ENCODE measurements at regions not wholly inside any gene's neighbourhood (a gene's known extent, or its start where the extent isn't known, plus 50 kb on each side); places are given as distances from the start of the nearest gene placed in this dataset.

GRCh38 chr13:103694033-103694432 is 627.8 kb upstream of the SLC10A2 start:
- no peak for DNase-seq (ENCODE audit: low read depth)
- no peak for TF ChIP-seq CTCF (IDR thresholded peaks at IDR 0.05; ENCODE audit: control insufficient read depth, extremely low read depth, insufficient read depth)
- no peak overlapping the region for H3K4me3 ChIP-seq (ENCODE audit: low read depth, low read length)

- H3K4me3 ChIP-seq (ENCODE audit: low read depth, low read length): no peak overlapping the region
- TF ChIP-seq CTCF (IDR thresholded peaks at IDR 0.05; ENCODE audit: control insufficient read depth, extremely low read depth, insufficient read depth): no peak
- no peak for DNase-seq (ENCODE audit: low read depth)
Observed at GRCh38 chr13:103692442-103692841, 626.2 kb upstream of the SLC10A2 start.

- no peak for DNase-seq (ENCODE audit: low read depth)
- no peak for TF ChIP-seq CTCF (IDR thresholded peaks at IDR 0.05; ENCODE audit: control insufficient read depth, extremely low read depth, insufficient read depth)
- no peak overlapping the region for H3K4me3 ChIP-seq (ENCODE audit: low read depth, low read length)
Observed at GRCh38 chr13:103676329-103676728, 610.1 kb upstream of the SLC10A2 start.

GRCh38 chr13:103671547-103671946 is 605.3 kb upstream of the SLC10A2 start:
- DNase-seq (ENCODE audit: low read depth): no peak
- H3K4me3 ChIP-seq (ENCODE audit: low read depth, low read length): no peak overlapping the region
- no peak for TF ChIP-seq CTCF (IDR thresholded peaks at IDR 0.05; ENCODE audit: control insufficient read depth, extremely low read depth, insufficient read depth)

GRCh38 chr13:103663996-103664395 is 597.8 kb upstream of the SLC10A2 start:
- TF ChIP-seq CTCF (IDR thresholded peaks at IDR 0.05; ENCODE audit: control insufficient read depth, extremely low read depth, insufficient read depth): no peak
- no peak overlapping the region for H3K4me3 ChIP-seq (ENCODE audit: low read depth, low read length)
- DNase-seq (ENCODE audit: low read depth): peak; percentile 26

- no peak for TF ChIP-seq CTCF (IDR thresholded peaks at IDR 0.05; ENCODE audit: control insufficient read depth, extremely low read depth, insufficient read depth)
- no peak overlapping the region for H3K4me3 ChIP-seq (ENCODE audit: low read depth, low read length)
- no peak for DNase-seq (ENCODE audit: low read depth)
Observed at GRCh38 chr13:103656311-103656710, 590.1 kb upstream of the SLC10A2 start.

- H3K4me3 ChIP-seq (ENCODE audit: low read depth, low read length): no peak overlapping the region
- no peak for TF ChIP-seq CTCF (IDR thresholded peaks at IDR 0.05; ENCODE audit: control insufficient read depth, extremely low read depth, insufficient read depth)
- DNase-seq (ENCODE audit: low read depth): no peak
Observed at GRCh38 chr13:103640606-103641005, 574.4 kb upstream of the SLC10A2 start.

Measured in LNCaP clone FGC (cell line).